Activated CD4-positive, alpha-beta T cell treated with anti-CD3 and anti-CD28 coated beads, Interleukin-2, amount 50 U/mL, for 24 hours (primary cell): ENCODE measurements at regions not wholly inside any gene's neighbourhood (a gene's known extent, or its start where the extent isn't known, plus 50 kb on each side); places are given as distances from the start of the nearest gene placed in this dataset.
"Not testable (repeated sequence)": the region's sequence is repeated elsewhere in the genome, so short reads cannot be mapped to it uniquely, and the experiment has no call there.

ENCODE experiments used
- DNase-seq, 2 donors: peaks; one replicate each; pipeline ENCODE4 v3.0.0-alpha.2; 2020; ENCODE audit warnings: low read depth in 1 of 2, low spot score in 1 of 2

DNA sequence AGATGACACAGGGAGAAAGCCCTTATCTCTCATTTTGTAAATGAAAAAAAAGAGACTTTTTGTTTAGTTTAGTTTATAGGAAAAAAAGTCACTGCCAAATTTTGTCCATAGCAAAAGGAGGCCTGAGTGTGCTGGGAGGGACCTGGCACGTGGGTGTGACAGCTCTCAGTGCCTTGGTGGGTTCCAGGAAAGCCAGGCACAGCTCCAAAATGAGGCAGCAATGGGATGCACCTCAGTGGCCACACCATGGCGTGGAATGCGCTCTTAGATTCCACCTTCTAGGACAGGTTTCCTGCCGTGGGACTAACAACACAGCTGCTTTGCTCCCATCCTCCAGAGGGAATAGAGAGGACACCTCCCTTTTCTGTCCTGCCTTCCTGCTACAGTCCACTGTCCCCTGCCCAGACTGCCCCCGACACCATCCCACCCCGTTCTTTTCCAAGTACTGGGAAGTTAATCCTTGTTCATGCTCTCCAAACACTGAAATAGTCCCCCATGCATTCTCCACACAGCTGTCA, 207.6 kb downstream of the EMP1 start:
- no peak for DNase-seq

DNA sequence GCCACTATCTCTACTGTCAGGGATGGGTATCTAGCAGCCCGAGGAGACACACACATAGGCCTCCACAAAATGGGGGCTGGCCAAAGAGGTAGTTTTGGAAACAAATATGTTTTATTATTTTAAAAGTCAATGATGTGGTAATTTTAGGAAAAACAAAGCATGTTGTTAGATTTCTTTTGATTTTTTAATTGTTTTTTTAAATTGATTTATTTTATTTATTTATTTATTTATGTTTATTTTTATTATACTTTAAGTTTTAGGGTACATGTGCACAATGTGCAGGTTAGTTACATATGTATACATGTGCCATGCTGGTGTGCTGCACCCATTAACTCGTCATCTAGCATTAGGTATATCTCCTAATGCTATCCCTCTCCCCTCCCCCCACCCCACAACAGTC, 194.8 kb downstream of the EMP1 start:
- DNase-seq = not testable (repeated sequence)

DNA sequence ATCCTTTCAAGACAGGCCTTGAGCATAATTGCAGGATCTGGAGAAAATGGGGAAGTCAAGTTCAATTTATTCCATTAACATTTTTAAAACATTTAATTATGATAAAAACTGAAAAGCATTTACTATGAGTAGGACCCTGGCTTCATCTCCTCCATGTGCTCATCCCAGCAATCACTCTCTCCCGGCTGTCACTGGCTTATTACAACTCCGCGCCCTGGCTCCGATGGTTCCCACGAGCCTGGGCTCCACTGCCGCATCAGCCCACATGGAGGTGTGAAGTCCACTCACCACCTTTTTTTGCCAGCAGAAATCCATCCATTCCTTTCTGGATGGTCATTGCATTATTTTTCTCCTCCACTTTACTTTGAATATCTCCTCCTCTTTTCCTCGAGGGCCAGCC, 194.4 kb downstream of the EMP1 start:
- no peak for DNase-seq

DNA sequence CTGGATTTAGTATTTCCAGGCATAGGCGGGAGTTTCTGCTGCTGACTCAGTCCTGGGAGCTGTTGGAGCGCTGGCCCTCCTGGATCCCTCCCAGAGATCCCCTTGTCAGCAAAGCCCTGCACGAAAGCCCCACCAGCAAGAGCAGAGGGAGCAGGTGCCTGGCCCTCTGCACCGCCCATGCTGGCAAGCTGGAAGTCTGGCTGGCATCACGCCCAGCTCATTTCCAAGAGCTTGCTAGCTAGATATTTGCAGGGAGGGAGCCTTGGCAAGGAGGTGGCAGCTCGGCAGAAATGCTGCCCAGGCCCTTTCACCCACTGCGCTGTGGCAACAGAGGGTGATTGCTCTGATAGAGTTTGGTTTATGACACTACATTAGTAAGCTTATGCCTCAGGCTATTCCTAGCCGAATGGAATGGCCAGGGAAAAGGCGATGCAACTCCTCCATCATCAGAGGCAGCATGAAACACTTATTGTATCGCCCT, 193.9 kb downstream of the EMP1 start:
- no peak for DNase-seq

DNA sequence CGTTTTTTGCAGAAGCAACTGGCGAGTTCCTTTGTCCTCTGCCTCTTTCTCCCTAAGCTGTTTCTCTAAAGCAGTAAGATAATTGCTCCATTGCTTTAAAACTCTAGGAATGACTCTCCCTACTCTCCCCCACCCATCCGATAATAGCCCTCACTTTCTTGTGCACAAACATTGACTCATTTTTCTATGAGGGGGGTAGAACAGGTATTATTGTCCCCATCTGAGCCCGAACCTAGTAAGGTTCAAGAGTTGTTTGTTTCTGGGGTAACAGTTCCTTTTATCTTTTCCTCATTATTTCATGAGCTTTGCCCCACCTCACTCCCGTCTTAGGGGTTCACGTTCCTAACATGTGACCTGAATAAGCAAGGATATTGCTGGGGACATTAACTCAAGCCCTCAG, 190.6 kb downstream of the EMP1 start:
- no peak for DNase-seq

DNA sequence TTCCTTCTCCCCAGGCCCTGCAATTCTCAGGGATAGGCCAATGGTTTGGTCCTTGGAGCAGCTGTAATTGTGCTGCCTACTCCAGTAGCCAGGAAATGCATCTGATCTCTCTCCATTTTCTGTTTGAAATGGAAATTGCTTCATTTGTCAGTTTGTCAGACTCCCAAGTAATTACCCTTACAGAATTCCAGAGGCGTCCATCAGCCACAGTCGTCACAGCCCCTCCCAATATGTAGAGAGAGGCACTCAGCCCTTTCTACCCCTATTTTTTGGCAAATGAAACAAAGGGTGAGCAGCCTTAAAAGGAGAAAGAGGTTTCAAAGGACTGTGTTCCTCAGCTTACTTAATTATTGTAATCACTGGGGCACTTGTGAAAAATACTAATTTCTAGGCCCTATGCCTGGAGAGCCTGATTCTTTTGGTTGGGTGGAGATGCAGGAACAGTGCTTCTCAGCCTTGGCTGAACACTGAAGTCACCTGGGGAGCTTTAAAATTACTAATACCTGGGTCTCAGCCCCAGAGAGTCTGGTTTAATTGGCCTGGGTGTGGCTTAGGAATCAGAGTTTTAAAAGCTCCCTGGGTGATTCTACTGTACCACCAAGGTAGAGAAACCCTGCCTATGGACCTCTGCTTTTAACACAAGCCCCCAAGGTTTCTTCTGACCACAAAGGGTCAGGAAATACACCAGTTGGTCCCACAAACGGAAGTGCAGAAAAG, 190.0 kb downstream of the EMP1 start:
- no peak for DNase-seq

DNA sequence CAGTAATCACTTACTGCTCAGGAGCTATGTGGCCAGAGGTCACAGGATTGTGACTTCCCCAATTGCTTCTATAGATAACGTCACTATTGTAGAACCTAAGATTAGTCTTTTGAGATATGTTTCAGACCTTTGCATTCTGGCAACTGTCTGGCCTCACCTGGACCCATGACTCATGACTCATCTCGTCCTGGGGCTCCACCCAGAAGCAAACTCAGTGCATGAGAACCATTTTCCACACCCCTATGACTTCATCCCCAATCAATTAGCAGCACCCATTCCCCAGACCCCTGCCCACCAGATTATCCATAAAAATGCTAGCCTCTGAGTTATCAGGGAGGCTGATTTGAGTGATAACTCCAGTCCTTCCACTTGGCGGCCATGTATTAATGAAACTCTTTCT, 186.9 kb downstream of the EMP1 start:
- DNase-seq = no peak

DNA sequence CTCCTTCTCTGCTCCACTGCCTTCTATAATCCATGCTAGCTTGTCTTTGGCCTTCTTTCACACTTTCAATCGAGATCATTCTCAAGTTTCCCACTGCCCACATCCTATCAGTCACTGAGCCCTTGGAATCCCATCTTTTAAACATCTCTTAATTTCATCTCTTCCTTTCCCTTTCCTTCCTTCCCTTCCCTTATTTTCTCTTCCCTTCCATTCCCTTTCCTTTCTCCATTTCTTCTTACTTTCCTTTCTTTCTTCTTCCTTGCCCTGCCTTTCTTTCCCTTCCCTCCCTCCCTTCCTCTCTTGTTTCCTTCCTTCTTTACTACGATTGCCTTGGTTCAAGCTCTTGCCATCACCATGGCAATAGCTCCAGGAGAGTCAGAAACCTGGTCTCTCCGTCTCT, 183.8 kb downstream of the EMP1 start:
- no peak for DNase-seq

DNA sequence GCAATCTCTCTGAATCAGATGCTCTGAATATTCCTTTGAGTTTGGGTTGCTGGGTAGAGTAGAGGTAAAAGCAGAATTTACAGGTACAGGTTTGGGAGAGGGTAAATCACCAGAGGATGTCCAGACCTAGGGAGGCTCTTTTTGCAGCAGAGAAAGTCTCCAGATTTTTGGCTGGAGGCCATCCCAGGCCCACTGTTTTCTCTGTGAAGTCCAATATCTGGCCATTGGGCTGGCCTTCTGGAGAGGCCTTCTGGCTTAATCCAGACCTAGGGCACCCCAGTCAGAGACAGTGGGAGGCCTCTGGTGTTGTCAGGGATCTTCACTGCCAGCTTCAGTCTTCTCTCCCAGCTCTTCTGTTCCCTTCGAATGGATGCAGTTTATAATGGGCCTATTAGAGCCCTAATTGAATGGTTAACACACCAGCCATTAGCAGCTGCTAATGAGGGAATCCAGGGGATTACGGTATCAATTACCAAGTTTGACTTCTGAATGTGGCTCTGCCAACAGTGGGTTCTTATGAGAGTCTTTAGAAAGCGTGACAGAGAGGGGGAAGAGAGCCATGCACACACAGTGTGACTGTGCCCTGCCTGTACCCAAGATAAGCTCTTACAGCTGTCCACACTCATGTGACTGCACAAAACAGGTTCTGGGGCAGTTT, 183.1 kb downstream of the EMP1 start:
- no peak for DNase-seq

DNA sequence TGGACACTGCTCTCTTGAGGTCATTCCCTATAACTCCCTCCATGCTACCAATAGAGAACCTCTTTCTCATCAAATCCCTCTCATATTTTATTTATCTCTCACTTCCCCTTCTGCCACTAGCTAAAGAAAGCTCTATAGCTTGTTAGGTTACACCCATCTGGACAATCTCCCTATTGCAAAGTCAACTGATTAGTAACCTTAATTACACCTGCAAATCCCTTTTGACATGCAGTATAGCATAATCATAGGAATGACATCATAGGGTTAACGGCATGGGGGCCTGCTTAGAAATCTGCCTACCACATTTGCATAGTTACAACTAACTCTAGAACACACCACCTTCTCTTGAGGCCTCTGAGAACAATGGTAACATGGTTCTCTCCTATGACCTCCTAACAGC, 181.2 kb downstream of the EMP1 start:
- no peak for DNase-seq

DNA sequence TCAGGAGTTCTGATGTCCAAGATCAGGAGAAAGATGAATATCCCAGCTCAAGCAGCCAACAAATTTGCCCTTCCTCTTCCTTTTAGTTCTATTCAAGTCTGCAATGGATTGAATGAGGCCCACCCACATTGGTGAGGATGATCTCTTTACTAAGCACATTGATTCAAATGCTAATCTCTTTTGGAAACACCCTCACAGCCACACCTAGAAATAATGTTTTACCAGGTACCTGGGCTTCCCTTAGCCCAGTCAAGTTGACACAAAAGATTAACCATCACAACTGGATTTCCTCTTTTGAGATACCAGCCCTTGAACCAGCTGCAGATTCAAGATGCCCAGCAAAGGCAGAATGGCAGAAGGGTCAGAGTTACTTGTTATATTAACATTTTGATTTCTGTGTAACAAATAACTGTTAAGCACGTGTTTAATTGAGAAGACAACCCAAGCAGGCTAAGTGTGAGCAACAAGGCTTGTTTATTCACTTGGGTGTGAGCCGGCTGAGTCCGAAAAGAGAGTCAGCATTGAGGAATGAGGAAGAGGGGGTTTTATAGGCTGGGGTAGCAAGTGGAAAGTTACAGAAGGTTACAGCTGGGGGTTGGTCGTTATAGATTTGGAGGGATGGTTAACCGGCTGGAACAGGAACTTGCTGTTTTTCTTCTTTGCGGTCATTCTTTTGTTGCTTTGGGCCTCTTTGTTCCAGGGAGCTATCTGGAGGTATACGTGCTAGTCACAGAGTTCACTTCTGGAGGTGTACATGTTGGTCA, 180.3 kb downstream of the EMP1 start:
- DNase-seq = no peak

DNA sequence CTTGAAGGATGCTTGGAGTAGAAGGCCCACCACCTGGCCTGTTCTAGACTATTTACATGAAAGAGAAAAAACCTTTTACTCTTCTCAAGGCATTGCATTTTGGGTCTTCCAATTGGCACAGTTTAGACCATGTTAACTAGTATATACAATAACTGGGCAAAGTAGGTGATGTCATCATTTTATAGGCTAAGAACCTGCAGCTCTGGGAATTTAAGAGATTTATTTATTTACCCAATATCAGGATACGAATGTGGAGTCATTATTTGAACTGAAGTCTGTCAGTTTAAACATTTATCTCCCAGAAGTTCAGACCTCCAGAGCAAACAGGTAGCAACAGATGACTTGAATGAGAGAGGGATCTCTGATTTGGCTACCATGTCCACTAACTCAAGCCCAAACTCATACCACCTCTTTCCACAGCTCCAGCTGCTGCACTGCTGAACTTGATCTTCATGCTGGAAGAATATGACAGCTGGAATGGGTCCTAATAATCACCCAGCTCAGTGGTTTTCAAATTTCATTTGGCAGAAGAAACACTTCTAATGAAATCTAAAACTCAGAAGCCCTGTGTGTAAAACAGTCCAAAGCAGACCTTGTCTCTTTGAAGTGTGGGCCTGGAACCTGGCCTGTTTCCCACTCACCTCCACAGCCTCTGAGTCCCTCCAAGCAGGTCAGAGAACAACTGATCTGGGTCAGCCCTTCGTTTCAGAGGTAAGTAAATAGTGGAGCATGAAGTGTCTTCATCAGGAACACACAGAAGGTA, 179.2 kb downstream of the EMP1 start:
- no peak for DNase-seq

DNA sequence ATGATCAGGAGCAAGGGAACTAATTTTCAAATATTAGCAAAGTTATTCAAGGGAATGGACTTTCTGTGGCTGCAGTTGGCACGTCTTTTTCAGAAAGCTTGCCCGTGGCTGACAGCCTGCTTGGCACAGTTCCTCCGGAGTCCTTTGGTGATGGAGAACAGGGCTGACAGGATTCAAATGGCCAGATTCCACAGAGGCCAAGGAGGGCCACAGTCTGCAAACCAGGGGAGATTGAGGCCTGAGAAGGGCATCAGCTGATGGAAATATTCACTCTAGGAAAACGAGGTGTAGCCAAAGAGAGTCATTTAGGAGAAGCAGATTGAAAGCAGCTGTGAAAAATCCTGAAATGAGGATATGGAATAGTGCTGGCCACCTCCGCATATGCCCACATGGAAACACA, 178.3 kb downstream of the EMP1 start:
- DNase-seq = no peak

DNA sequence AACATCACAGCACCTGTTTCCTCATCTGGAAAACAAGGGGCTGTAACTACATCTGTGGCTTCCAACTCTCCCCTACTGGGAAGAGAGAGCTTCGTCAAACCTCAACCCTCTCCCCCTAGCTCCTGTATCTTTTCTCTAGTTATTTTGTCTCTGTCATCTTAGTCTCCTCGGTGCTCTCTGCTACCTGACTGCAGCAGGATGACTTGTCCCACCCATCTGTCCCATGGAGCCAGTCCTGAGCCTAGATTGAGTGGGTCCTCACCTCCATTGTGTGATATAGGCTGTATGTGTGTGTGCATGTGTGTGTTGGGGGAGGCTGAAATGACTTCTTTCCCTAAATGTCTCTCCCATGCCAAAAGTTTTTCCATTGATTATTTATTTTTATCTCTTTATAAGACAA, 177.3 kb downstream of the EMP1 start:
- DNase-seq = no peak

DNA sequence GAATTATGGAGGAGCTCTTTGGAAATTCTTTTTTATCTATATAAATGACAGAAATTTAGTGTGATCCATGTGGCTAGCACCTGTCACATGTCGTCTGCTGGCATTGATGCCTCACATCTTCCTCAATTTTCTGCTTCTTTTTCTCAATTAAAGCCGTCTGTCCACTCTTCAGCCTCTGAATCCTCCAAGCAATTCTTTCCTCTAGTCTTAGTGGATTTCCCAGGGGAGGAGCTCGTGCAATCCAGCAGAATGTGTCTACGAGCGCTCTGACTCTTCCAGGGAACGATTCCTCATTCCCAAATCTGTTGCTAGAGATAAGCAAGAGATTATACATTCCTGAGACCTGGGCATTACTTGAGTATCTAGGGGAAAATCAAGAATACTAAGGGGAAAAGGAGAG, 176.6 kb downstream of the EMP1 start:
- DNase-seq = no peak

DNA sequence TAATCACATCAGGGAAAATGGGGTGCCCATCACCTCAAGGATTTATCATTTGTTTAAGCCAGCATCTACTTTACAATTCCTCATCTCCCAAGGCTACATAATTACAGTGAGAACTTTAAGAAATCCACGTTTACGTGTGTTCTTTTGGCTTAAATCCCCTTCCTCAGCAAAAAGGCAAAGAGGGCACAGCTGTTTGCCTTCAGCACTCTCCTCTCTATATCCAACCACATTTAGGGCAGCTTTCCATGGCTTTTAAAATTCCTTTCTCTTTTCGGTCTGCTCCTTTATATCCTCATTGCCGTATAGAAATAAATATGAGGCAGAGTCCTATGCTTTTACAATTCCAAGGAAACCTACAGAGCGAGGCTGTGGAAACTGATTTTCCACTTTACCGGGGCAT, 175.9 kb downstream of the EMP1 start:
- DNase-seq = no peak

DNA sequence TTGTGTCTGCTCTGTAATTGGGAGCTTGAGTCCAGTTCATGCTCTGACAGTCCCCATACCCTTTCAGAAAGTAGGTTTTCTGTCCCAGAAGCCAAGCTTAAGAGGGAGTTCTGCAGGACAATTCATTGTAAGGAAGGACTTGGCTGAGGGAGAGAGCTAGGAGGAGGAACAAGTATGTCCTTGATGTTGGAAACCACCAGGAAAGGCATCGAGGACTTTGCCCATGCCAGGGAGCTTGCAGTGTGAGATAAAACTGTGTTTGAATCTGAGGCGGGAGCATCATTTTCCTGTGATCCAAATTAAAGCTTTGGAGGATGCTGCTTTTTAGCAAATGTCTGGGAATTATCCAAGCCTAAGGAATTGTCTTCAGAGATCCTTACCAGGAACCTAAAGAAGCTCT, 175.3 kb downstream of the EMP1 start:
- DNase-seq = no peak

DNA sequence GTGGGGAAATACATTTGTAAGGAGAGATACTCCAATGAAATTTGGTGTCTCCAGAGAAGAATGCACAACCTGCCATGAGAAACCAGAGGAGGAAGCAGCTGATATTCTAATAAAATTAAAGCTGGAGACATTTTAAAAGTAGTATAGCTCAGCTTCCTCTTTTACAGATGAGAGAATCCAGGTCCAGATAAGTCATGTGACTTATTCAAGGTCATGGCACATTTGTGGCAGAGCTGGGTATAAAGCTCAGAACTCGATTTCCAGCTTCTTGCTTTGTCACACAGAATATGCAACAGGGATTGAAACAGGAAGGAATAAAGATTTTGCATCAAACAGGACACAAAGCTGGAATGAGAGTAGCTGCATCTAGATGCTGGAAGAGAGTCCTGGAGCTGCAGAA, 174.8 kb downstream of the EMP1 start:
- no peak for DNase-seq

DNA sequence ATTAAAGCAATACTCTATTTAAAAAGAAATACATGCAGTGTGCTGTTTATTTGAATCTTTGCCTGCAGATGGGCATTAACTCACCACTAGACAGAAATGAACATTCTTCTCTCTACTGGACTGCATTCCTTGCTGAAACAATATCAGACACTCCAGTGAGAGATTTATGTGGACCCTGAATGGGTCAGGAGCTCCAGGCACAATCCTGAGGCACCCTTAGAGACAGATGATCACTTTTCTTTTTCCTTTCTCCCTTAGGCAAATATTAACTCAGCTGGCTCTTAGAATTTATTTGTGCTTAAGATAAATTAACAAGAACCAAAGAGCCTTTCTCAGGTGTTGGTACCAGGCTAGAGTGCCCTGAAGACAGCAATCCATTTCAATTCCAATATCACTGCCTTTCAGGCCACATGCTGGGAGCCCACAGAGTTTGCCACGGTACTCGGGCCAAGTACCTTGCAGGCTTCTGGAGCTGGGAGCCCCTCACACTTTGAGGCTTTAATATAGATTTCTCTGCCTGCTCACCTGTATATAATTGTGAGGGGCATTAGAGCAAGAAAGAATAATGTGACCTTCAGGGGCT, 173.0 kb downstream of the EMP1 start:
- DNase-seq = no peak

DNA sequence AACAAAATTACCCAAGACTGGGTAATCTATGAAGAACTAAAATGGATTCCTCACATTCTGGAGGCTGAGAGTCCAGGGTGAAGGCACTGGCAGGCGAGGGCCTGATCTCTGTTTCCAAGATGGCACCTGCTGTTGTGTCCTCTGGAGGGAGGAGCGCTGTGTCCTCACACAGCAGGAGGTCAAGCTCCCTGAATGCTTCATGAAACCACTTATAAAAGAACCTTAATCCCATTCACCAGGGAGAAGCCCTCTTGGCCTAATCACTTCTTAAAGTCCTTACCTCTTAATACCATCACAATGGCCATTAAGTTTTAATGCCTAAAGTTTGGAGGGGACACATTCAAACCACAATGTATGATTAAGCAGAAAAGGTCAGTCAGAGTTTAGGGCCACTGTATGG, 172.4 kb downstream of the EMP1 start:
- no peak for DNase-seq

DNA sequence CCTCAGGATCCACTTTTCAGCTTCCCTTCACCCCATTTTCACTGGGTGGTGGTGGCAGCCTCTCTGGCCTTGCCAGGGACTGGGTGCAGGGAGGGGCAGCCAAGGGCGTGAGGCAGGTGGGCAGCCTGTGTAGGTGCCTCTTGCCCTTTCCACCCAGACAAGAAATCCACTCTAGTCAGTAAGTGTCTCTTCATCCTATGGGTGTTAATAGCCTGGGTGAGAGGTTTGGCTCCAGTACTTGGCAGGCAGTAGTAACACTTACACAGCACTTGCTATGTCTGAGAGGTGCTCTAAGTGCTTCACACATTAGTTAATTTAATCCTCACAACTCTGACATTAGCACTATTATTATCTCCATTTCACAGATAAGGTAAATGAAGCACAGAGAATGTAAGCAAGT, 171.9 kb downstream of the EMP1 start:
- no peak for DNase-seq
